Panc1 (cell line): ENCODE measurements at regions not wholly inside any gene's neighbourhood (a gene's known extent, or its start where the extent isn't known, plus 50 kb on each side); places are given as distances from the start of the nearest gene placed in this dataset.

ENCODE experiments used
- ATAC-seq: fragments of 200-7000 bp; cut with Tn5 transposase; 2 replicates; pipeline ENCODE4 v1.9.1; 2020; ENCODE audit warnings: mild to moderate bottlenecking, moderate library complexity
- BruUV-seq: library from RNA; stranded (reverse); fragments of 400-500 nt; replicated peaks from 2 replicates; lab custom pipeline; 2021; lab: Mats Ljungman, UMichigan
- CTCF ChIA-PET: fragments of 300-600 bp; sonication (Branson Sonifier 250); formaldehyde crosslinking; loops from one replicate; lab custom pipeline; 2022; ENCODE audit warnings: antibody characterized with exemption; lab: Charles Lee
- POLR2A ChIA-PET: fragments of 300-600 bp; sonication (Branson Sonifier 250); formaldehyde crosslinking; loops from one replicate; lab custom pipeline; 2022; ENCODE audit warnings: antibody characterized with exemption; lab: Charles Lee
- DNase-seq: peaks from one replicate; pipeline ENCODE4 v3.0.0-alpha.2; 2010; ENCODE audit warnings: low read depth, low spot score
- H3K27ac ChIP-seq: 2 replicates; pipeline ENCODE4 v1.5.1; 2011; ENCODE audit warnings: mild to moderate bottlenecking, low read length, inconsistent platforms
- H3K27me3 ChIP-seq: fragments of 200-500 bp; sonication (Bioruptor generic); 2 replicates; pipeline ENCODE4 v1.6.0; 2014; ENCODE audit warnings: low read length, inconsistent platforms; ENCODE audit not compliant: control insufficient read depth, insufficient read depth
- H3K36me3 ChIP-seq: fragments of 200-500 bp; sonication (Bioruptor generic); 2 replicates; pipeline ENCODE4 v1.5.1; 2014; ENCODE audit warnings: inconsistent platforms, mild to moderate bottlenecking, low read length, moderate library complexity; ENCODE audit not compliant: control insufficient read depth, insufficient read depth
- H3K4me1 ChIP-seq: 2 replicates; pipeline ENCODE4 v1.5.1; 2011; ENCODE audit warnings: inconsistent platforms, mild to moderate bottlenecking, low read length, moderate library complexity; ENCODE audit not compliant: control insufficient read depth, insufficient read depth
- H3K4me3 ChIP-seq, 2 experiments: 2 replicates each; pipeline ENCODE4 v1.5.1; 2011 to 2012; ENCODE audit warnings: low read depth in 2 of 2, low read length in 2 of 2, mild to moderate bottlenecking in 2 of 2, inconsistent platforms in 1 of 2, moderate library complexity in 1 of 2
- H3K9me3 ChIP-seq: fragments of 200-500 bp; sonication (Bioruptor generic); 2 replicates; pipeline ENCODE4 v1.5.1; 2014; ENCODE audit warnings: low read depth, mild to moderate bottlenecking, inconsistent platforms, low read length, moderate library complexity; ENCODE audit not compliant: control insufficient read depth, insufficient read depth
- POLR2AphosphoS5 ChIP-seq: IDR thresholded peaks from 2 replicates; pipeline ENCODE4 v1.6.1; 2012; ENCODE audit warnings: mild to moderate bottlenecking, low read depth, low read length, moderate library complexity
- SIN3A ChIP-seq: IDR thresholded peaks from 2 replicates; pipeline ENCODE4 v1.6.1; 2012; ENCODE audit warnings: low read depth, mild to moderate bottlenecking, low read length, moderate library complexity, borderline replicate concordance; ENCODE audit not compliant: insufficient read depth
- TCF7L2 ChIP-seq: IDR thresholded peaks from 2 replicates; pipeline ENCODE4 v1.6.1; 2011; ENCODE audit warnings: mild to moderate bottlenecking, low read depth, low read length, inconsistent platforms
- in situ Hi-C: cut with HindIII; loops from 2 replicates; pipeline ENCODE4 v1.10.0; 2016; ENCODE audit warnings: low sequenced_read_pairs, low pct_unique_long_range_greater_than_20kb
- intact Hi-C: fragments of 100-400 bp; cut with micrococcal nuclease; formaldehyde crosslinking; loops from one replicate; pipeline ENCODE4 v1.10.0; 2022; ENCODE audit not compliant: unreplicated experiment
- TF ChIP-seq, protein P1 (sequence below), 2 experiments: IDR thresholded peaks; 2 replicates each; pipeline ENCODE4 v1.6.1; 2011 to 2012; ENCODE audit warnings: low read depth in 2 of 2, control low read depth in 1 of 2, low read length in 1 of 2, mild to moderate bottlenecking in 1 of 2, moderate library complexity in 1 of 2; ENCODE audit not compliant: insufficient read depth in 1 of 2
- TF ChIP-seq, protein P2 (sequence below): fragments of 450-650 bp; IDR thresholded peaks from 2 replicates; pipeline ENCODE4 v1.5.1; 2017; ENCODE audit warnings: mild to moderate bottlenecking

DNA sequence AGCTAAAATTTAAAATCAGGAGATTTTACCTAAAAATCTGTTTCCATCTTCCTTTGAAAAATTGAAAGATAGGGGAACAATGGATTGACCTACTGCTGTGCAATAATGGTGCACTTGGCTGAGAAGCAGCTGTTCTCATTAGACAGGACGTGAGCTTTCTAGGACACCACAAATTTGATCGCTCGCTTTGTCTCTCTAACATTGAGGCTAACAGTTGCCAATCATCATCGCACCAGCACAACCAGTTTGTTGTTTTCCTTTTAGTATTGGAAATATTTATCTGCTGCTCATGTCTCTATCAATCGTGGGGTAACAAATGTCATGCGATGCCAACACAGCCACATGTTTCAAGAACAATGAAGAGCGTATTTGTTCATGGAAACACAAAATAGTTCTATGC lies 228.8 kb upstream of the P2RY1 start:
- intact Hi-C loops (no loop called here), in situ Hi-C loops (no loop called here)
- H3K4me3 ChIP-seq = no peak overlapping the region
- BruUV-seq = no TSS peak
- H3K27me3 ChIP-seq = no peaks in the 10 kb centered on the region
- TF ChIP-seq POLR2AphosphoS5 = no peak
- no peak for TF ChIP-seq SIN3A
- TF ChIP-seq, protein P1, sequence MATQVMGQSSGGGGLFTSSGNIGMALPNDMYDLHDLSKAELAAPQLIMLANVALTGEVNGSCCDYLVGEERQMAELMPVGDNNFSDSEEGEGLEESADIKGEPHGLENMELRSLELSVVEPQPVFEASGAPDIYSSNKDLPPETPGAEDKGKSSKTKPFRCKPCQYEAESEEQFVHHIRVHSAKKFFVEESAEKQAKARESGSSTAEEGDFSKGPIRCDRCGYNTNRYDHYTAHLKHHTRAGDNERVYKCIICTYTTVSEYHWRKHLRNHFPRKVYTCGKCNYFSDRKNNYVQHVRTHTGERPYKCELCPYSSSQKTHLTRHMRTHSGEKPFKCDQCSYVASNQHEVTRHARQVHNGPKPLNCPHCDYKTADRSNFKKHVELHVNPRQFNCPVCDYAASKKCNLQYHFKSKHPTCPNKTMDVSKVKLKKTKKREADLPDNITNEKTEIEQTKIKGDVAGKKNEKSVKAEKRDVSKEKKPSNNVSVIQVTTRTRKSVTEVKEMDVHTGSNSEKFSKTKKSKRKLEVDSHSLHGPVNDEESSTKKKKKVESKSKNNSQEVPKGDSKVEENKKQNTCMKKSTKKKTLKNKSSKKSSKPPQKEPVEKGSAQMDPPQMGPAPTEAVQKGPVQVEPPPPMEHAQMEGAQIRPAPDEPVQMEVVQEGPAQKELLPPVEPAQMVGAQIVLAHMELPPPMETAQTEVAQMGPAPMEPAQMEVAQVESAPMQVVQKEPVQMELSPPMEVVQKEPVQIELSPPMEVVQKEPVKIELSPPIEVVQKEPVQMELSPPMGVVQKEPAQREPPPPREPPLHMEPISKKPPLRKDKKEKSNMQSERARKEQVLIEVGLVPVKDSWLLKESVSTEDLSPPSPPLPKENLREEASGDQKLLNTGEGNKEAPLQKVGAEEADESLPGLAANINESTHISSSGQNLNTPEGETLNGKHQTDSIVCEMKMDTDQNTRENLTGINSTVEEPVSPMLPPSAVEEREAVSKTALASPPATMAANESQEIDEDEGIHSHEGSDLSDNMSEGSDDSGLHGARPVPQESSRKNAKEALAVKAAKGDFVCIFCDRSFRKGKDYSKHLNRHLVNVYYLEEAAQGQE (IDR thresholded peaks at IDR 0.05; ENCODE audit: insufficient read depth in 1 of 2, low read depth in 2 of 2, low read length in 1 of 2) = no peak
- TF ChIP-seq, protein P2, sequence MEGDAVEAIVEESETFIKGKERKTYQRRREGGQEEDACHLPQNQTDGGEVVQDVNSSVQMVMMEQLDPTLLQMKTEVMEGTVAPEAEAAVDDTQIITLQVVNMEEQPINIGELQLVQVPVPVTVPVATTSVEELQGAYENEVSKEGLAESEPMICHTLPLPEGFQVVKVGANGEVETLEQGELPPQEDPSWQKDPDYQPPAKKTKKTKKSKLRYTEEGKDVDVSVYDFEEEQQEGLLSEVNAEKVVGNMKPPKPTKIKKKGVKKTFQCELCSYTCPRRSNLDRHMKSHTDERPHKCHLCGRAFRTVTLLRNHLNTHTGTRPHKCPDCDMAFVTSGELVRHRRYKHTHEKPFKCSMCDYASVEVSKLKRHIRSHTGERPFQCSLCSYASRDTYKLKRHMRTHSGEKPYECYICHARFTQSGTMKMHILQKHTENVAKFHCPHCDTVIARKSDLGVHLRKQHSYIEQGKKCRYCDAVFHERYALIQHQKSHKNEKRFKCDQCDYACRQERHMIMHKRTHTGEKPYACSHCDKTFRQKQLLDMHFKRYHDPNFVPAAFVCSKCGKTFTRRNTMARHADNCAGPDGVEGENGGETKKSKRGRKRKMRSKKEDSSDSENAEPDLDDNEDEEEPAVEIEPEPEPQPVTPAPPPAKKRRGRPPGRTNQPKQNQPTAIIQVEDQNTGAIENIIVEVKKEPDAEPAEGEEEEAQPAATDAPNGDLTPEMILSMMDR = no peak
- TF ChIP-seq TCF7L2 = no peak
- ChIA-PET POLR2A (no interaction called here), CTCF (no interaction called here)
- no peak for DNase-seq
- no peaks in the 10 kb centered on the region for H3K9me3 ChIP-seq
- ATAC-seq = no peak
- H3K4me1 ChIP-seq = no peaks in the 10 kb centered on the region
- H3K27ac ChIP-seq = no peak overlapping the region
- H3K36me3 ChIP-seq = no peaks in the 10 kb centered on the region

DNA sequence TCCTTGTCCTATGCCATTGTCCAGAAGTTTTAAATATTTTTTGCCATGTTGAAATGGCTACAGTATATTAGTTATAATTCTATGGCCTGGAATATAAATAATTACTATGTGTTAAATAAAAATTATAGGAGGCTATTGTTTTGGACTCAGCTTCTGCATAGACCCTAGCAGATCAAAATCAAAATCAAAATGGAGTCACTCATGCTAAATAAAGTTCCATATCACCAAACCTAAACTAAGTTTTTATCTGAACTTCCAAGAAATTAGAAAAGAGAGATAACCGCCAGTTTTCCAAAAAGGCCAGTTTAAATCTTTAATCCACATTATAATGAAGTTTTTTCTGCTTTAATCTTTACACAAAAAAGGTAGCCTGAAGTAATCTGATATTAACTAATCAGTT lies 227.8 kb upstream of the P2RY1 start:
- Histone ChIP-seq H3K27ac (no peak overlapping the region), H3K27me3 (no peaks in the 10 kb centered on the region), H3K4me1 (no peaks in the 10 kb centered on the region), H3K4me3 (no peak overlapping the region), H3K9me3 (no peaks in the 10 kb centered on the region), H3K36me3 (no peaks in the 10 kb centered on the region)
- POLR2A ChIA-PET = no interaction called here
- no TSS peak for BruUV-seq
- CTCF ChIA-PET = no interaction called here
- TF ChIP-seq SIN3A = no peak
- TF ChIP-seq POLR2AphosphoS5 = no peak
- TF ChIP-seq, protein P2 = no peak
- TF ChIP-seq, protein P1 (IDR thresholded peaks at IDR 0.05; ENCODE audit: insufficient read depth in 1 of 2, low read depth in 2 of 2, low read length in 1 of 2) = no peak
- TF ChIP-seq TCF7L2 = no peak
- intact Hi-C loops (no loop called here), in situ Hi-C loops (no loop called here)
- ATAC-seq (no peak), DNase-seq (no peak)
